MCF 10A (cell line): ENCODE measurements at regions not wholly inside any gene's neighbourhood (a gene's known extent, or its start where the extent isn't known, plus 50 kb on each side); places are given as distances from the start of the nearest gene placed in this dataset.

Experiments
- BruUV-seq: library from RNA; stranded (reverse); fragments of 400-500 nt; replicated peaks from 2 replicates; lab custom pipeline; 2021; lab: Mats Ljungman, UMichigan
- CTCF ChIA-PET: fragments of 300-600 bp; sonication (Branson Sonifier 250); formaldehyde crosslinking; extraction: SDS; loops from one replicate; lab custom pipeline; 2021; ENCODE audit warnings: antibody characterized with exemption, inconsistent platforms; lab: Yijun Ruan, JAX
- POLR2A ChIA-PET: fragments of 300-600, 350-650 bp; sonication (Branson Sonifier 250); formaldehyde crosslinking; extraction: SDS; loops from one replicate; lab custom pipeline; 2020; ENCODE audit warnings: antibody characterized with exemption, inconsistent platforms; lab: Yijun Ruan, JAX
- DNase-seq: peaks from one replicate; pipeline ENCODE4 v3.0.0-alpha.2; 2018; ENCODE audit not compliant: unreplicated experiment
- H3K27ac Mint-ChIP-seq: one replicate; pipeline ENCODE4 v1.8.0; 2022; ENCODE audit warnings: mild to moderate bottlenecking, low read depth, mixed read lengths; ENCODE audit not compliant: unreplicated experiment
- H3K27me3 Mint-ChIP-seq: one replicate; pipeline ENCODE4 v1.8.0; 2022; ENCODE audit warnings: mixed read lengths; ENCODE audit not compliant: insufficient read depth, unreplicated experiment
- H3K36me3 Mint-ChIP-seq: one replicate; pipeline ENCODE4 v1.8.0; 2022; ENCODE audit warnings: mild to moderate bottlenecking, moderate library complexity, mixed read lengths; ENCODE audit not compliant: insufficient read depth, unreplicated experiment
- H3K4me1 Mint-ChIP-seq: one replicate; pipeline ENCODE4 v1.8.0; 2022; ENCODE audit warnings: mixed read lengths; ENCODE audit not compliant: insufficient read depth, unreplicated experiment
- H3K4me3 Mint-ChIP-seq: one replicate; pipeline ENCODE4 v1.8.0; 2022; ENCODE audit warnings: mild to moderate bottlenecking, moderate library complexity, mixed read lengths; ENCODE audit not compliant: unreplicated experiment
- H3K9me3 Mint-ChIP-seq: one replicate; pipeline ENCODE4 v1.8.0; 2022; ENCODE audit warnings: mixed read lengths; ENCODE audit not compliant: unreplicated experiment
- intact Hi-C: fragments of 100-400 bp; cut with micrococcal nuclease; formaldehyde crosslinking; loops from 2 replicates; pipeline ENCODE4 v1.14.1; 2022
- TF ChIP-seq, protein P1 (sequence below): fragments of 200-600 bp; IDR thresholded peaks from one replicate; pipeline ENCODE4 v1.8.0; 2022; ENCODE audit warnings: antibody characterized with exemption, mild to moderate bottlenecking; ENCODE audit not compliant: unreplicated experiment

DNA sequence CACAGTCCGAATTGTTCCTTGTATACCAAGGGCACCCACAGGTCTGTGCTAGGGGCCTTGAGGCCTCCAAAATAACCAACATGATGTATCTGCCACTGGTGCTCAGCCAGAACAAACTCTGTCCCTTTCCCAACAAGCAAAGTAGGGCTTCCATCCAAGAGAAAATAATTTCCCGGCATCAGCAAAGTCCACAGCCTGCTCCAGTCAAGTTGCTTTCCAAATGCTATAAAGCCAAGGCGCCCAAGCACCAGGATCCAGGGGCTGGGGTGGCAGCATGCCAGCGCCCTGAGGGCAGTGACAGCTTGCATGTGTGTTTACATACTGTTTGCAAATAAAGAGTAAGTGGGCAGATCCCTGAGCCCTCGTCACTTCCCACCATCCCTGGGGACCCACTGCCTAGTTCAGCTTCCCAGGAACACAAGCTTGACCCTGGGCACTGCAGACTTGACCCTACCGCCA is 155.9 kb downstream of the ERCC6L2 start:
- intact Hi-C loops = no loop called here
- Mint-ChIP-seq H3K27ac (no peak overlapping the region), H3K4me1 (no peaks in the 10 kb centered on the region), H3K4me3 (no peak overlapping the region), H3K9me3 (peaks cover 7% of the 10 kb centered on the region), H3K27me3 (peaks cover 8% of the 10 kb centered on the region), H3K36me3 (no peaks in the 10 kb centered on the region)
- no TSS peak for BruUV-seq
- CTCF ChIA-PET = no interaction called here
- peak; percentile 65 for DNase-seq
- TF ChIP-seq, protein P1, sequence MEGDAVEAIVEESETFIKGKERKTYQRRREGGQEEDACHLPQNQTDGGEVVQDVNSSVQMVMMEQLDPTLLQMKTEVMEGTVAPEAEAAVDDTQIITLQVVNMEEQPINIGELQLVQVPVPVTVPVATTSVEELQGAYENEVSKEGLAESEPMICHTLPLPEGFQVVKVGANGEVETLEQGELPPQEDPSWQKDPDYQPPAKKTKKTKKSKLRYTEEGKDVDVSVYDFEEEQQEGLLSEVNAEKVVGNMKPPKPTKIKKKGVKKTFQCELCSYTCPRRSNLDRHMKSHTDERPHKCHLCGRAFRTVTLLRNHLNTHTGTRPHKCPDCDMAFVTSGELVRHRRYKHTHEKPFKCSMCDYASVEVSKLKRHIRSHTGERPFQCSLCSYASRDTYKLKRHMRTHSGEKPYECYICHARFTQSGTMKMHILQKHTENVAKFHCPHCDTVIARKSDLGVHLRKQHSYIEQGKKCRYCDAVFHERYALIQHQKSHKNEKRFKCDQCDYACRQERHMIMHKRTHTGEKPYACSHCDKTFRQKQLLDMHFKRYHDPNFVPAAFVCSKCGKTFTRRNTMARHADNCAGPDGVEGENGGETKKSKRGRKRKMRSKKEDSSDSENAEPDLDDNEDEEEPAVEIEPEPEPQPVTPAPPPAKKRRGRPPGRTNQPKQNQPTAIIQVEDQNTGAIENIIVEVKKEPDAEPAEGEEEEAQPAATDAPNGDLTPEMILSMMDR = no peak
- POLR2A ChIA-PET = no interaction called here

DNA sequence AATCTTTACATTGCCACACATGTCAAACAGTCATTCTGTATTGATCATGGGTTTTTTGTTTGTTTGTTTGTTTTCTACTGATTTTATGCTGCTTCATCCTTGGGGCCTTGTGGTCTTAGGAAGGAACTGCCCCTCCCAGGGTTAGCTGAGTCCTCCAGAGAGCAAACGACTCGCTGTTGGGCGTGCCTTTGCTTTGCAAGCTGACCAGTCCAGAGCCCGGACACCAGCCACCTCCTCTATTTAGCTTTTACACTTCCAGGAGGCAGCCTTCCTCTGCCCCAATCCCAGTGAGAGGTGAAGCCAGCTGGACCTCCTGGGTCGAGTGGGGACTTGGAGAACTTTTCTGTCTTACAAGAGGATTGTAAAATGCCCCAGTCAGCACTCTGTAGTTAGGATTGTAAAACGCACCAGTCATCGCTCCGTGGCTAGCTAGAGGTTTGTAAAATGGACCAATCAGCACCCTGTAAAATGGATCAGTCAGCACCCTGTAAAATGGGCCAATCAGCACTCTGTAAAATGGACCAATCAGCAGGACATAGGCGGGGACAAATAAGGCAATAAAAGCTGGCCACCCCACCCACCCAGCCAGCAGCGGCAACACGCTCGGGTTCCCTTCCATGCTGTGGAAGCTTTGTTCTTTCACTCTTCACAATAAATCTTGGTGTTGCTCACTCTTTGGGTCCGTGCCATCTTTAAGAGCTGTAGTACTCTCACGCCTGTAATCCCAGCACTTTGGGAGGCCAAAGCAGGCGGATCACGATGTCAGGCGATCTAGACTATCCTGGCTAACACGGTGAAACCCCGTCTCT is 154.4 kb downstream of the ERCC6L2 start:
- Mint-ChIP-seq H3K9me3 (peaks cover 9% of the 10 kb centered on the region), H3K27ac (no peak overlapping the region), H3K36me3 (no peaks in the 10 kb centered on the region), H3K4me1 (no peaks in the 10 kb centered on the region), H3K4me3 (no peak overlapping the region), H3K27me3 (peaks cover 18% of the 10 kb centered on the region)
- BruUV-seq = no TSS peak
- ChIA-PET CTCF (interaction anchor here (0.7 kb wide), 1 partner anchor 71 kb away, joined by 3 read pairs; no protein-coding TSS in a partner anchor), POLR2A (no interaction called here)
- intact Hi-C loops = no loop called here
- TF ChIP-seq, protein P1 = no peak
- no peak for DNase-seq

DNA sequence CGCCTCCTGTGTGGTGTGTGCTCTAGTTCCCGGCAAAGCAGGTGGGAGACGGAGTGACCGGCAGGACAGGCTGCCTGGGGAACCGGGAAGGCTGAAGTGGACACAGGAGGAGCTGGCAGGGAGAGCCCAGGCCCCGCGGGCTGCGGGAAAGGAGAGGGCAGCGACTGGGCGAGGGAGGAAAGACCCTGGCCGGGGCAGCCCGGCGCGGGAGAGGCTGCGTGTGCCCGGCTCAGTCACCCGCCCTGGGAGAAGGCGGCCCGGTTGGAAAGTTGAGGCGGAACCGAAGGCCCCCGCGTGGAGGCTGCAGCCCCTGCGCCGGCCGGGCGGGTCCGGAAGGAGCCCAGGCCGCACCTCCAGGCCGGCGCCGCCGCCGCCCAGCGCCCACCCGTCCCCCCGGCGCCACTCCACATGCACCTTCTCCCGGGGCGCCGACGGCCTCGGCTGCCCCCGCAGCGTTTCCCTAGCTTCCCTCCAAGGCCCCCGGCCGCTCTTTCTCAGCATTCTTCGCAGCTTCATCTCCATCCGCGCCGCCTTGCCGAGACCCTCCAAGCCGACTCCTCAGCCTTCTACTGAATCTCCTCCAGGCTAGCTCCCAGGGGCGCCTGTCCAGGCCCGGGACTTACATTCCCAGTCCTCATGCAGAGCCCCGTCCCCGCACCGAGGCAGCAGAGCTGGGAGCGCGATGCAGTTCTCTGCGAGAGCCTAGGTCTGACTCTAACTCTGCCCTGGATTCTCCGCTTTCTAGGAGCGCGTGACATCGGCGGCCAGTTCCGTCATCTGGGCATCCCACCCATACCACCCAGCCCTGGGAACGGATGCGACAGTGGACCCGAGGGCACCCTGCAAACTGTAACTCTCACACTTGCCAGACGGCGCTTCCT is 152.0 kb downstream of the ERCC6L2 start:
- POLR2A ChIA-PET = no interaction called here
- CTCF ChIA-PET = no interaction called here
- no peak for DNase-seq
- no peak overlapping the region for H3K4me3 Mint-ChIP-seq
- H3K9me3 Mint-ChIP-seq = peaks cover 9% of the 10 kb centered on the region
- no TSS peak for BruUV-seq
- peaks cover 42% of the 10 kb centered on the region for H3K27me3 Mint-ChIP-seq
- intact Hi-C loops = no loop called here
- H3K36me3 Mint-ChIP-seq = no peaks in the 10 kb centered on the region
- no peaks in the 10 kb centered on the region for H3K4me1 Mint-ChIP-seq
- no peak overlapping the region for H3K27ac Mint-ChIP-seq
- TF ChIP-seq, protein P1 = no peak

DNA sequence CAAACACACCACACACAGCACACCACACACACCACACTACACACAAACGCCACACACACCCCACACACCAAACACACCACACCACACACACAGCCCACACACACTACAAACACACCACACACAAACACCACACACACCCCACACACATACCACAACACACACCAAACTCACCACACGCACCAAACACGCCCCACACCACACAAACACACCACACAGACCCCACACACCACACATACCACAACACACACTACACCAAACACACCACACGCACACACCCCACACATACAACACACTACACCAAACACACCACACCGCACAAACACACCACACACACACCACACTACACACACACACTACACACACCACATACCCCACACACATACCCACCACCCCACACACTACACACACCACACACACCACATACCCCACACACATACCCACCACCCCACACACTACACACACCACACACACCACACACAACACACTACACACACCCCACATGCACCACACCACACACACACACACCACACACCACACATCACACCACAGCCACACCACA is 151.2 kb downstream of the ERCC6L2 start:
- Mint-ChIP-seq H3K9me3 (peaks cover 9% of the 10 kb centered on the region), H3K27me3 (peaks cover 50% of the 10 kb centered on the region), H3K36me3 (no peaks in the 10 kb centered on the region), H3K27ac (no peak overlapping the region), H3K4me3 (no peak overlapping the region), H3K4me1 (no peaks in the 10 kb centered on the region)
- ChIA-PET POLR2A (no interaction called here), CTCF (no interaction called here)
- intact Hi-C loops = no loop called here
- no TSS peak for BruUV-seq
- DNase-seq = no peak
- TF ChIP-seq, protein P1 = no peak
